ENCODE measurements at regions not wholly inside any gene's neighbourhood (a gene's known extent, or its start where the extent isn't known, plus 50 kb on each side); places are given as distances from the start of the nearest gene placed in this dataset.

- ChIA-PET CTCF (interaction anchor here (0.8 to 5.4 kb wide), 6 partner anchors 9 to 355 kb away, joined by 3 to 45 read pairs (median 14); partner anchors contain the start of gene CCBE1), POLR2A (no interaction called here)
- dilution Hi-C loops (cut with MboI; ENCODE audit: extremely low pct_ligation_motif_present, low sequenced_read_pairs) (loop anchor here (25.0 kb wide), 1 partner anchor 622 kb away; no protein-coding TSS in a partner anchor), intact Hi-C loops (cut with micrococcal nuclease) (no loop called here)
- Histone ChIP-seq H2AFZ (ENCODE audit: low read depth, low read length) (no peak overlapping the region), H3K9ac (replicated peaks; ENCODE audit: extremely low read depth, insufficient read depth, low read length) (no peak overlapping the region), H3K9me1 (replicated peaks; ENCODE audit: control insufficient read depth, extremely low read depth, insufficient read depth, low read length) (no peaks in the 10 kb centered on the region), H3K27ac (ENCODE audit: insufficient read depth, low read depth, low read length) (no peak overlapping the region), H3K27me3 (ENCODE audit: control insufficient read depth in 2 of 2, insufficient read depth in 2 of 2, low read length in 2 of 2) (no peaks in the 10 kb centered on the region), H3K4me3 (replicated peaks in 1 of 3; ENCODE audit: insufficient read depth in 1 of 3, low read depth in 1 of 3, low read length in 3 of 3) (no peak overlapping the region), H3K4me2 (ENCODE audit: insufficient read depth, low read length) (no peak overlapping the region), H3K79me2 (ENCODE audit: control insufficient read depth, insufficient read depth, low read length) (no peaks in the 10 kb centered on the region), H3K36me3 (ENCODE audit: control insufficient read depth in 2 of 2, extremely low read depth in 1 of 2, insufficient read depth in 2 of 2, low read length in 2 of 2) (no peaks in the 10 kb centered on the region), H3K9me3 (replicated peaks; ENCODE audit: control insufficient read depth, insufficient read depth, low read length) (no peaks in the 10 kb centered on the region), H4K20me1 (replicated peaks; ENCODE audit: control insufficient read depth, extremely low read depth, insufficient read depth, low read length) (no peaks in the 10 kb centered on the region), H3K4me1 (ENCODE audit: control insufficient read depth, extremely low read depth, insufficient read depth, low read length) (no peaks in the 10 kb centered on the region)
- no TSS peak for BruUV-seq (replicated peaks)
- TF ChIP-seq EZH2 (IDR thresholded peaks at IDR 0.05; ENCODE audit: borderline replicate concordance, low read depth, low read length, severe bottlenecking), result no peak
- no peak for TF ChIP-seq GATA2 (IDR thresholded peaks at IDR 0.05; ENCODE audit: insufficient read depth, insufficient read length, low read depth, low read length)
- TF ChIP-seq CTCF (IDR thresholded peaks at IDR 0.05; ENCODE audit: extremely low read depth in 1 of 2, insufficient read depth in 1 of 2, low read depth in 1 of 2, low read length in 2 of 2), result no peak
- no peak for TF ChIP-seq JUN (IDR thresholded peaks at IDR 0.05; ENCODE audit: borderline replicate concordance, insufficient read depth, insufficient read length, low read depth)
- TF ChIP-seq POLR2AphosphoS5 (IDR thresholded peaks at IDR 0.05; ENCODE audit: insufficient read depth, low read depth, low read length), result no peak
- TF ChIP-seq, protein P1, sequence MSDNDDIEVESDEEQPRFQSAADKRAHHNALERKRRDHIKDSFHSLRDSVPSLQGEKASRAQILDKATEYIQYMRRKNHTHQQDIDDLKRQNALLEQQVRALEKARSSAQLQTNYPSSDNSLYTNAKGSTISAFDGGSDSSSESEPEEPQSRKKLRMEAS (IDR thresholded peaks at IDR 0.05; ENCODE audit: insufficient read depth, insufficient read length), result no peak
- no peak for TF ChIP-seq MYC (IDR thresholded peaks at IDR 0.05; ENCODE audit: low read depth, low read length)
- DNase-seq (ENCODE audit: low read depth, low spot score) (no peak), FAIRE-seq (no peak)
Observed at GRCh38 chr18:59814891-59815290, 84.9 kb upstream of the PMAIP1 start.
